ENCODE measurements at regions not wholly inside any gene's neighbourhood (a gene's known extent, or its start where the extent isn't known, plus 50 kb on each side); places are given as distances from the start of the nearest gene placed in this dataset.

GRCh38 chr2:180177534-180177933 is 170.4 kb upstream of the CWC22 start:
- Histone ChIP-seq H3K9me3 (ENCODE audit: control insufficient read depth in 2 of 2, low read length in 2 of 2) (no peaks in the 10 kb centered on the region), H3K27ac (ENCODE audit: low read depth in 2 of 2, low read length in 2 of 2) (no peak overlapping the region), H3K4me1 (ENCODE audit: control insufficient read depth in 2 of 2, insufficient read depth in 2 of 2, low read length in 2 of 2) (no peaks in the 10 kb centered on the region), H3K9ac (ENCODE audit: low read depth in 1 of 2, low read length in 2 of 2) (no peak overlapping the region), H3K4me3 (ENCODE audit: low read length in 2 of 2) (no peak overlapping the region), H3K27me3 (ENCODE audit: control insufficient read depth in 2 of 2, insufficient read depth in 2 of 2, low read length in 2 of 2) (no peaks in the 10 kb centered on the region), H3K36me3 (ENCODE audit: control insufficient read depth in 2 of 2, insufficient read depth in 2 of 2, low read length in 2 of 2) (no peaks in the 10 kb centered on the region)

GRCh38 chr2:180175736-180176135 is 168.6 kb upstream of the CWC22 start:
- H3K9ac ChIP-seq (ENCODE audit: low read depth in 1 of 2, low read length in 2 of 2) = no peak overlapping the region
- H3K27ac ChIP-seq (ENCODE audit: low read depth in 2 of 2, low read length in 2 of 2) = no peak overlapping the region
- H3K4me1 ChIP-seq (ENCODE audit: control insufficient read depth in 2 of 2, insufficient read depth in 2 of 2, low read length in 2 of 2) = no peaks in the 10 kb centered on the region
- H3K4me3 ChIP-seq (ENCODE audit: low read length in 2 of 2) = no peak overlapping the region
- H3K36me3 ChIP-seq (ENCODE audit: control insufficient read depth in 2 of 2, insufficient read depth in 2 of 2, low read length in 2 of 2) = no peaks in the 10 kb centered on the region
- no peaks in the 10 kb centered on the region for H3K9me3 ChIP-seq (ENCODE audit: control insufficient read depth in 2 of 2, low read length in 2 of 2)
- H3K27me3 ChIP-seq (ENCODE audit: control insufficient read depth in 2 of 2, insufficient read depth in 2 of 2, low read length in 2 of 2) = no peaks in the 10 kb centered on the region

DNA sequence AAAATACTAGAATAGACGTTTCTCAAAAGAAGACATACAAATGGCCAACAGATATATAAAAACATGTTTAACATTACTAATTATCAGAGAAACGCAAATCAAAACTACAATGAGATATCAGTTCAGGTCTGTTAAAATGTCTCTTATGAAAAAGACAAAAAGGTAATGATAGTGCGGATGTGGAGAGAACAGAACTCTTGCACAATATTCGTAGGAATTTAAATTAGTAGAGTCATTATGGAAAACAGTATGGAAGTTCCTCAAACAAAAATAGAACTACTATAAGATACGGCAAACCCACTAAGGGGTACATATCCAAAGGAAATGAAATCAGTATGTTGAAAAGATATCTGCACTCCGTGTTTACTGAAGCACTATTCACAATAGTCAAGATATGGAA is 167.5 kb upstream of the CWC22 start:
- H3K4me1 ChIP-seq (ENCODE audit: control insufficient read depth in 2 of 2, insufficient read depth in 2 of 2, low read length in 2 of 2) = no peaks in the 10 kb centered on the region
- H3K9ac ChIP-seq (ENCODE audit: low read depth in 1 of 2, low read length in 2 of 2) = no peak overlapping the region
- no peaks in the 10 kb centered on the region for H3K36me3 ChIP-seq (ENCODE audit: control insufficient read depth in 2 of 2, insufficient read depth in 2 of 2, low read length in 2 of 2)
- H3K27ac ChIP-seq (ENCODE audit: low read depth in 2 of 2, low read length in 2 of 2) = no peak overlapping the region
- H3K27me3 ChIP-seq (ENCODE audit: control insufficient read depth in 2 of 2, insufficient read depth in 2 of 2, low read length in 2 of 2) = no peaks in the 10 kb centered on the region
- no peak overlapping the region for H3K4me3 ChIP-seq (ENCODE audit: low read length in 2 of 2)
- H3K9me3 ChIP-seq (ENCODE audit: control insufficient read depth in 2 of 2, low read length in 2 of 2) = peaks cover 0 to under 1% of the 10 kb centered on the region in 2 donors

DNA sequence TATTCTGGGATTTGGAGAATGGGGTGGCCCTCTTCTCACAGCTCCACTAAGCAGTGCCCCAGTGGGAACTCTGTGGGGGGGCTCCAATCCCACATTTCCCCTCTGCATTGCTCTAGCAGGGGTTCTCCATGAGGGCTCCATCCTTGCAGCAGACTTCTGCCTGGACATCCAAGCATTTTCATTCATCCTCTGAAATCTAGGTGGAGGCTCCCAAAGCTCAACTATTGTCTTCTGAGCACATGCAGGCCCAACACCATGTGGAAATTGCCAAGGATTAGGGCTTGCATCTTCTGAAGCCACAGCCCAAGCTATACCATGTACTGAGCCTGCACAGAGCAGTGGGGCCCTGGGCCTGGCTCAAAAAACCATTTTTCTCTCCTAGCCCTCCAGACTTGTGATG is 162.4 kb upstream of the CWC22 start:
- H3K4me3 ChIP-seq (ENCODE audit: low read length in 2 of 2) = no peak overlapping the region
- H3K4me1 ChIP-seq (ENCODE audit: control insufficient read depth in 2 of 2, insufficient read depth in 2 of 2, low read length in 2 of 2) = no peaks in the 10 kb centered on the region
- H3K9ac ChIP-seq (ENCODE audit: low read depth in 1 of 2, low read length in 2 of 2) = no peak overlapping the region
- no peaks in the 10 kb centered on the region for H3K36me3 ChIP-seq (ENCODE audit: control insufficient read depth in 2 of 2, insufficient read depth in 2 of 2, low read length in 2 of 2)
- H3K27me3 ChIP-seq (ENCODE audit: control insufficient read depth in 2 of 2, insufficient read depth in 2 of 2, low read length in 2 of 2) = no peaks in the 10 kb centered on the region
- H3K9me3 ChIP-seq (ENCODE audit: control insufficient read depth in 2 of 2, low read length in 2 of 2) = peaks cover 0 to 2% of the 10 kb centered on the region in 2 donors
- no peak overlapping the region for H3K27ac ChIP-seq (ENCODE audit: low read depth in 2 of 2, low read length in 2 of 2)

DNA sequence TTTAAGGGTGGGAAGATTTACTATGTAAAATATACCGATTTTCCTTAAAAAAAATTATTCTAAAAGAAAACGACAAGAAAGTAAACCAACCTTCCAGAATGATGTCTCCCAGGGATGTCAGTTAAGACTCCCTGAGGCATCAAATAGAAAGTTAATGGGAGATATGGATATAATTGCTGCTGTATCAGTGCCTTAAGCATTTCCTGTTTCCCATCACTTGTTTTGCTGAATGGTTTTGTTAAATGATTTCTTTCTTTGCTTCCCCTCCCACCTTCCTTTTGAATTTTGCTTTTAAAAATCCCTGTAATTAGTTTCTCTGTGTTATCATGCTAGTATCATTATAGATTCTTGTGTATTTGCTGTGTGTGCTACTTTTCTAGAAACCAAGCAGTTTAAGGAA is 154.3 kb upstream of the CWC22 start:
- no peak overlapping the region for H3K9ac ChIP-seq (ENCODE audit: low read depth in 1 of 2, low read length in 2 of 2)
- H3K36me3 ChIP-seq (ENCODE audit: control insufficient read depth in 2 of 2, insufficient read depth in 2 of 2, low read length in 2 of 2) = no peaks in the 10 kb centered on the region
- no peak overlapping the region for H3K27ac ChIP-seq (ENCODE audit: low read depth in 2 of 2, low read length in 2 of 2)
- H3K27me3 ChIP-seq (ENCODE audit: control insufficient read depth in 2 of 2, insufficient read depth in 2 of 2, low read length in 2 of 2) = no peaks in the 10 kb centered on the region
- H3K4me3 ChIP-seq (ENCODE audit: low read length in 2 of 2) = no peak overlapping the region
- H3K9me3 ChIP-seq (ENCODE audit: control insufficient read depth in 2 of 2, low read length in 2 of 2) = no peaks in the 10 kb centered on the region
- H3K4me1 ChIP-seq (ENCODE audit: control insufficient read depth in 2 of 2, insufficient read depth in 2 of 2, low read length in 2 of 2) = no peaks in the 10 kb centered on the region

DNA sequence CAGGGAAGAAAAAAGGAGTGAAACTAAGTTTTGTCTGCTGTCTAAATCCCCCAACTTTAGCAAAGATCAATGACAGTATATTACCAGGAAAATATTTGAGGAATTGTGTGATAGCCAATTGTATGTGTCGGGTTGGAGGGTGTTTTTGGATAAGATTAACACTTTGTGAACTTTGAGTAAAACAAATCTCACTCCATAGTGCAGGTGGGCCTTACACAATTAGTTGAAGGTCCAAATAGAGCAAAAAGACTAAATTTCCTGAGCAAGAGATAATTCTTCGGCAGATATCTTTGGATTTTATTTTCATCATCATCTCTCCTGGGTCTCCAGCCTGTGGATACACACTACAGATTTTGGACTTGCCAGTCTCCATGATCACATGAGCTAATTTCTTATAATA is 152.8 kb upstream of the CWC22 start:
- H3K9me3 ChIP-seq (ENCODE audit: control insufficient read depth in 2 of 2, low read length in 2 of 2) = no peaks in the 10 kb centered on the region
- H3K36me3 ChIP-seq (ENCODE audit: control insufficient read depth in 2 of 2, insufficient read depth in 2 of 2, low read length in 2 of 2) = no peaks in the 10 kb centered on the region
- H3K27ac ChIP-seq (ENCODE audit: low read depth in 2 of 2, low read length in 2 of 2) = no peak overlapping the region
- no peak overlapping the region for H3K9ac ChIP-seq (ENCODE audit: low read depth in 1 of 2, low read length in 2 of 2)
- no peak overlapping the region for H3K4me3 ChIP-seq (ENCODE audit: low read length in 2 of 2)
- H3K4me1 ChIP-seq (ENCODE audit: control insufficient read depth in 2 of 2, insufficient read depth in 2 of 2, low read length in 2 of 2) = no peaks in the 10 kb centered on the region
- H3K27me3 ChIP-seq (ENCODE audit: control insufficient read depth in 2 of 2, insufficient read depth in 2 of 2, low read length in 2 of 2) = no peaks in the 10 kb centered on the region

- Histone ChIP-seq H3K27me3 (ENCODE audit: control insufficient read depth in 2 of 2, insufficient read depth in 2 of 2, low read length in 2 of 2) (no peaks in the 10 kb centered on the region), H3K36me3 (ENCODE audit: control insufficient read depth in 2 of 2, insufficient read depth in 2 of 2, low read length in 2 of 2) (no peaks in the 10 kb centered on the region), H3K4me3 (ENCODE audit: low read length in 2 of 2) (no peak overlapping the region), H3K9ac (ENCODE audit: low read depth in 1 of 2, low read length in 2 of 2) (no peak overlapping the region), H3K9me3 (ENCODE audit: control insufficient read depth in 2 of 2, low read length in 2 of 2) (no peaks in the 10 kb centered on the region), H3K4me1 (ENCODE audit: control insufficient read depth in 2 of 2, insufficient read depth in 2 of 2, low read length in 2 of 2) (no peaks in the 10 kb centered on the region), H3K27ac (ENCODE audit: low read depth in 2 of 2, low read length in 2 of 2) (no peak overlapping the region)
These were observed 151.9 kb upstream of the CWC22 start for GRCh38 chr2:180158961-180159360.

GRCh38 chr2:180156651-180157050 is 149.6 kb upstream of the CWC22 start:
- Histone ChIP-seq H3K27ac (ENCODE audit: low read depth in 2 of 2, low read length in 2 of 2) (no peak overlapping the region), H3K9ac (ENCODE audit: low read depth in 1 of 2, low read length in 2 of 2) (no peak overlapping the region), H3K4me1 (ENCODE audit: control insufficient read depth in 2 of 2, insufficient read depth in 2 of 2, low read length in 2 of 2) (no peaks in the 10 kb centered on the region), H3K9me3 (ENCODE audit: control insufficient read depth in 2 of 2, low read length in 2 of 2) (no peaks in the 10 kb centered on the region), H3K27me3 (ENCODE audit: control insufficient read depth in 2 of 2, insufficient read depth in 2 of 2, low read length in 2 of 2) (no peaks in the 10 kb centered on the region), H3K4me3 (ENCODE audit: low read length in 2 of 2) (no peak overlapping the region), H3K36me3 (ENCODE audit: control insufficient read depth in 2 of 2, insufficient read depth in 2 of 2, low read length in 2 of 2) (no peaks in the 10 kb centered on the region)

GRCh38 chr2:180150606-180151005 is 143.5 kb upstream of the CWC22 start:
- H3K27me3 ChIP-seq (ENCODE audit: control insufficient read depth in 2 of 2, insufficient read depth in 2 of 2, low read length in 2 of 2) = no peaks in the 10 kb centered on the region
- no peaks in the 10 kb centered on the region for H3K36me3 ChIP-seq (ENCODE audit: control insufficient read depth in 2 of 2, insufficient read depth in 2 of 2, low read length in 2 of 2)
- H3K4me1 ChIP-seq (ENCODE audit: control insufficient read depth in 2 of 2, insufficient read depth in 2 of 2, low read length in 2 of 2) = no peaks in the 10 kb centered on the region
- H3K4me3 ChIP-seq (ENCODE audit: low read length in 2 of 2) = no peak overlapping the region
- H3K9ac ChIP-seq (ENCODE audit: low read depth in 1 of 2, low read length in 2 of 2) = no peak overlapping the region
- H3K9me3 ChIP-seq (ENCODE audit: control insufficient read depth in 2 of 2, low read length in 2 of 2) = no peaks in the 10 kb centered on the region
- H3K27ac ChIP-seq (ENCODE audit: low read depth in 2 of 2, low read length in 2 of 2) = no peak overlapping the region

- Histone ChIP-seq H3K27me3 (ENCODE audit: control insufficient read depth in 2 of 2, insufficient read depth in 2 of 2, low read length in 2 of 2) (no peaks in the 10 kb centered on the region), H3K4me3 (ENCODE audit: low read length in 2 of 2) (no peak overlapping the region), H3K9ac (ENCODE audit: low read depth in 1 of 2, low read length in 2 of 2) (no peak overlapping the region), H3K4me1 (ENCODE audit: control insufficient read depth in 2 of 2, insufficient read depth in 2 of 2, low read length in 2 of 2) (no peaks in the 10 kb centered on the region), H3K36me3 (ENCODE audit: control insufficient read depth in 2 of 2, insufficient read depth in 2 of 2, low read length in 2 of 2) (no peaks in the 10 kb centered on the region), H3K27ac (ENCODE audit: low read depth in 2 of 2, low read length in 2 of 2) (no peak overlapping the region), H3K9me3 (ENCODE audit: control insufficient read depth in 2 of 2, low read length in 2 of 2) (no peaks in the 10 kb centered on the region)
These were observed 139.4 kb upstream of the CWC22 start for GRCh38 chr2:180146541-180146940.

DNA sequence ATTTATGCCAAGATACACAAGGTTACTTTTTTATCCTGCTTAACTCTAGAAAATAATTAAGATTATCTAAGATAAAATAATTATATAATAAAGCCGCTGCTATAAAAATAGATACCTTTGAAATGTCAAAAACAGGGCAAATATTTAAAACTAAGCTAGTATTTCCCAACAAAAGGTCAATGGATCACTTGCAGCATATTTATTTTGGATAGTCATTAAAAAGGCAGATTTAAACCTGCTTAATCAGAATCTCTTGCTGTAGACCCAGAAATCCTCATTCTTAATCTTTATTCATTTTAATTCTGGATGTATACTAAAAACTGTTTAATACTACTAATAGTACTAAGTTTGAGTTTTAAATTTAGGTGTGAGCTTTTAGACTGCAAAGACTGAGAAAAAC is 139.0 kb upstream of the CWC22 start:
- Histone ChIP-seq H3K27me3 (ENCODE audit: control insufficient read depth in 2 of 2, insufficient read depth in 2 of 2, low read length in 2 of 2) (no peaks in the 10 kb centered on the region), H3K36me3 (ENCODE audit: control insufficient read depth in 2 of 2, insufficient read depth in 2 of 2, low read length in 2 of 2) (no peaks in the 10 kb centered on the region), H3K27ac (ENCODE audit: low read depth in 2 of 2, low read length in 2 of 2) (no peak overlapping the region), H3K4me1 (ENCODE audit: control insufficient read depth in 2 of 2, insufficient read depth in 2 of 2, low read length in 2 of 2) (no peaks in the 10 kb centered on the region), H3K9me3 (ENCODE audit: control insufficient read depth in 2 of 2, low read length in 2 of 2) (no peaks in the 10 kb centered on the region), H3K9ac (ENCODE audit: low read depth in 1 of 2, low read length in 2 of 2) (no peak overlapping the region), H3K4me3 (ENCODE audit: low read length in 2 of 2) (no peak overlapping the region)

Data from mucosa of rectum (tissue), 2 donors.